ENCODE measurements at regions not wholly inside any gene's neighbourhood (a gene's known extent, or its start where the extent isn't known, plus 50 kb on each side); places are given as distances from the start of the nearest gene placed in this dataset.

GRCh38 chr2:52895726-52896340 is 871.8 kb upstream of the CHAC2 start:
- Histone ChIP-seq H3K9ac (ENCODE audit: low read length) (no peak overlapping the region), H3K9me2 (replicated peaks; ENCODE audit: insufficient read depth, low read length) (no peaks in the 10 kb centered on the region), H3K9me3 (ENCODE audit: low read length) (peaks cover 11% of the 10 kb centered on the region), H3K4me2 (ENCODE audit: low read depth, low read length, poor library complexity, severe bottlenecking) (no peak overlapping the region), H4K20me1 (ENCODE audit: insufficient read depth, low read depth, low read length) (no peaks in the 10 kb centered on the region), H3K4me3 (ENCODE audit: low read length) (no peak overlapping the region), H3K36me3 (ENCODE audit: insufficient read depth, low read length) (no peaks in the 10 kb centered on the region), H3K79me2 (ENCODE audit: low read length) (no peaks in the 10 kb centered on the region), H2AFZ (ENCODE audit: low read length) (no peak overlapping the region), H3K27ac (ENCODE audit: low read length) (no peak overlapping the region), H3K27me3 (ENCODE audit: low read length) (no peaks in the 10 kb centered on the region), H3K4me1 (ENCODE audit: low read length) (no peaks in the 10 kb centered on the region)
- no peak for DNase-seq

- H3K4me3 ChIP-seq (ENCODE audit: low read length), result no peak overlapping the region
- H3K36me3 ChIP-seq (ENCODE audit: insufficient read depth, low read length), result no peaks in the 10 kb centered on the region
- no peak overlapping the region for H3K9ac ChIP-seq (ENCODE audit: low read length)
- H3K79me2 ChIP-seq (ENCODE audit: low read length), result no peaks in the 10 kb centered on the region
- no peaks in the 10 kb centered on the region for H4K20me1 ChIP-seq (ENCODE audit: insufficient read depth, low read depth, low read length)
- H3K9me3 ChIP-seq (ENCODE audit: low read length), result no peaks in the 10 kb centered on the region
- H3K27me3 ChIP-seq (ENCODE audit: low read length), result no peaks in the 10 kb centered on the region
- H3K9me2 ChIP-seq (replicated peaks; ENCODE audit: insufficient read depth, low read length), result no peaks in the 10 kb centered on the region
- no peak for DNase-seq
- no peak overlapping the region for H2AFZ ChIP-seq (ENCODE audit: low read length)
- no peak overlapping the region for H3K4me2 ChIP-seq (ENCODE audit: low read depth, low read length, poor library complexity, severe bottlenecking)
- no peak overlapping the region for H3K27ac ChIP-seq (ENCODE audit: low read length)
- no peaks in the 10 kb centered on the region for H3K4me1 ChIP-seq (ENCODE audit: low read length)
Observed at GRCh38 chr2:52886556-52886955, 881.0 kb upstream of the CHAC2 start.

GRCh38 chr2:52884761-52885352 is 882.7 kb upstream of the CHAC2 start:
- Histone ChIP-seq H3K27ac (ENCODE audit: low read length) (no peak overlapping the region), H3K36me3 (ENCODE audit: insufficient read depth, low read length) (no peaks in the 10 kb centered on the region), H3K9me2 (replicated peaks; ENCODE audit: insufficient read depth, low read length) (no peaks in the 10 kb centered on the region), H3K4me1 (ENCODE audit: low read length) (no peaks in the 10 kb centered on the region), H3K9me3 (ENCODE audit: low read length) (no peaks in the 10 kb centered on the region), H2AFZ (ENCODE audit: low read length) (no peak overlapping the region), H4K20me1 (ENCODE audit: insufficient read depth, low read depth, low read length) (no peaks in the 10 kb centered on the region), H3K4me3 (ENCODE audit: low read length) (no peak overlapping the region), H3K9ac (ENCODE audit: low read length) (no peak overlapping the region), H3K27me3 (ENCODE audit: low read length) (no peaks in the 10 kb centered on the region), H3K4me2 (ENCODE audit: low read depth, low read length, poor library complexity, severe bottlenecking) (no peak overlapping the region), H3K79me2 (ENCODE audit: low read length) (no peaks in the 10 kb centered on the region)
- no peak for DNase-seq

- DNase-seq, result no peak
- H3K9me2 ChIP-seq (replicated peaks; ENCODE audit: insufficient read depth, low read length), result no peaks in the 10 kb centered on the region
- H3K4me3 ChIP-seq (ENCODE audit: low read length), result no peak overlapping the region
- H3K79me2 ChIP-seq (ENCODE audit: low read length), result no peaks in the 10 kb centered on the region
- H3K9me3 ChIP-seq (ENCODE audit: low read length), result no peaks in the 10 kb centered on the region
- H3K4me1 ChIP-seq (ENCODE audit: low read length), result no peaks in the 10 kb centered on the region
- H3K9ac ChIP-seq (ENCODE audit: low read length), result no peak overlapping the region
- H3K4me2 ChIP-seq (ENCODE audit: low read depth, low read length, poor library complexity, severe bottlenecking), result no peak overlapping the region
- H3K27me3 ChIP-seq (ENCODE audit: low read length), result no peaks in the 10 kb centered on the region
- H3K27ac ChIP-seq (ENCODE audit: low read length), result no peak overlapping the region
- no peaks in the 10 kb centered on the region for H3K36me3 ChIP-seq (ENCODE audit: insufficient read depth, low read length)
- H2AFZ ChIP-seq (ENCODE audit: low read length), result no peak overlapping the region
- no peaks in the 10 kb centered on the region for H4K20me1 ChIP-seq (ENCODE audit: insufficient read depth, low read depth, low read length)
Observed at GRCh38 chr2:52882974-52883373, 884.6 kb upstream of the CHAC2 start.

- Histone ChIP-seq H3K4me1 (ENCODE audit: low read length) (no peaks in the 10 kb centered on the region), H3K36me3 (ENCODE audit: insufficient read depth, low read length) (no peaks in the 10 kb centered on the region), H3K27me3 (ENCODE audit: low read length) (no peaks in the 10 kb centered on the region), H3K9ac (ENCODE audit: low read length) (no peak overlapping the region), H3K4me2 (ENCODE audit: low read depth, low read length, poor library complexity, severe bottlenecking) (no peak overlapping the region), H2AFZ (ENCODE audit: low read length) (no peak overlapping the region), H3K79me2 (ENCODE audit: low read length) (no peaks in the 10 kb centered on the region), H3K9me3 (ENCODE audit: low read length) (no peaks in the 10 kb centered on the region), H3K4me3 (ENCODE audit: low read length) (no peak overlapping the region), H4K20me1 (ENCODE audit: insufficient read depth, low read depth, low read length) (no peaks in the 10 kb centered on the region), H3K9me2 (replicated peaks; ENCODE audit: insufficient read depth, low read length) (no peaks in the 10 kb centered on the region), H3K27ac (ENCODE audit: low read length) (no peak overlapping the region)
- no peak for DNase-seq
Observed at GRCh38 chr2:52881606-52882005, 886.0 kb upstream of the CHAC2 start.

GRCh38 chr2:52880872-52881271 is 886.7 kb upstream of the CHAC2 start:
- Histone ChIP-seq H3K9me2 (replicated peaks; ENCODE audit: insufficient read depth, low read length) (no peaks in the 10 kb centered on the region), H3K4me3 (ENCODE audit: low read length) (no peak overlapping the region), H3K79me2 (ENCODE audit: low read length) (no peaks in the 10 kb centered on the region), H3K36me3 (ENCODE audit: insufficient read depth, low read length) (no peaks in the 10 kb centered on the region), H3K4me2 (ENCODE audit: low read depth, low read length, poor library complexity, severe bottlenecking) (no peak overlapping the region), H3K27me3 (ENCODE audit: low read length) (no peaks in the 10 kb centered on the region), H3K9ac (ENCODE audit: low read length) (no peak overlapping the region), H4K20me1 (ENCODE audit: insufficient read depth, low read depth, low read length) (no peaks in the 10 kb centered on the region), H3K9me3 (ENCODE audit: low read length) (no peaks in the 10 kb centered on the region), H2AFZ (ENCODE audit: low read length) (no peak overlapping the region), H3K27ac (ENCODE audit: low read length) (no peak overlapping the region), H3K4me1 (ENCODE audit: low read length) (no peaks in the 10 kb centered on the region)
- no peak for DNase-seq

- H3K9me2 ChIP-seq (replicated peaks; ENCODE audit: insufficient read depth, low read length), result no peaks in the 10 kb centered on the region
- H3K36me3 ChIP-seq (ENCODE audit: insufficient read depth, low read length), result no peaks in the 10 kb centered on the region
- H3K4me1 ChIP-seq (ENCODE audit: low read length), result no peaks in the 10 kb centered on the region
- H2AFZ ChIP-seq (ENCODE audit: low read length), result no peak overlapping the region
- no peak overlapping the region for H3K9ac ChIP-seq (ENCODE audit: low read length)
- DNase-seq, result no peak
- H4K20me1 ChIP-seq (ENCODE audit: insufficient read depth, low read depth, low read length), result no peaks in the 10 kb centered on the region
- H3K27ac ChIP-seq (ENCODE audit: low read length), result no peak overlapping the region
- H3K9me3 ChIP-seq (ENCODE audit: low read length), result no peaks in the 10 kb centered on the region
- no peaks in the 10 kb centered on the region for H3K79me2 ChIP-seq (ENCODE audit: low read length)
- no peak overlapping the region for H3K4me2 ChIP-seq (ENCODE audit: low read depth, low read length, poor library complexity, severe bottlenecking)
- H3K27me3 ChIP-seq (ENCODE audit: low read length), result no peaks in the 10 kb centered on the region
- no peak overlapping the region for H3K4me3 ChIP-seq (ENCODE audit: low read length)
Observed at GRCh38 chr2:52879561-52879960, 888.0 kb upstream of the CHAC2 start.

GRCh38 chr2:52877703-52878102 is 889.9 kb upstream of the CHAC2 start:
- no peaks in the 10 kb centered on the region for H3K9me3 ChIP-seq (ENCODE audit: low read length)
- no peaks in the 10 kb centered on the region for H3K79me2 ChIP-seq (ENCODE audit: low read length)
- H3K4me3 ChIP-seq (ENCODE audit: low read length), result no peak overlapping the region
- no peaks in the 10 kb centered on the region for H3K9me2 ChIP-seq (replicated peaks; ENCODE audit: insufficient read depth, low read length)
- no peak overlapping the region for H3K4me2 ChIP-seq (ENCODE audit: low read depth, low read length, poor library complexity, severe bottlenecking)
- H3K9ac ChIP-seq (ENCODE audit: low read length), result no peak overlapping the region
- DNase-seq, result no peak
- no peak overlapping the region for H3K27ac ChIP-seq (ENCODE audit: low read length)
- no peaks in the 10 kb centered on the region for H4K20me1 ChIP-seq (ENCODE audit: insufficient read depth, low read depth, low read length)
- no peak overlapping the region for H2AFZ ChIP-seq (ENCODE audit: low read length)
- no peaks in the 10 kb centered on the region for H3K4me1 ChIP-seq (ENCODE audit: low read length)
- H3K27me3 ChIP-seq (ENCODE audit: low read length), result no peaks in the 10 kb centered on the region
- H3K36me3 ChIP-seq (ENCODE audit: insufficient read depth, low read length), result no peaks in the 10 kb centered on the region

Measured in Karpas-422 (cell line).